HG02981 (cell line): ENCODE measurements at regions not wholly inside any gene's neighbourhood (a gene's known extent, or its start where the extent isn't known, plus 50 kb on each side); places are given as distances from the start of the nearest gene placed in this dataset.

ENCODE experiments used
- ATAC-seq: cut with Tn5 transposase; IDR thresholded peaks from one replicate; pipeline ENCODE4 v1.9.1; 2021; ENCODE audit warnings: mild to moderate bottlenecking, moderate library complexity; ENCODE audit not compliant: unreplicated experiment

GRCh38 chr7:41808541-41808940, 105.7 kb upstream of the INHBA start:
- no peak for ATAC-seq

- ATAC-seq = no peak
Measured at GRCh38 chr7:41803569-41803968, 100.7 kb upstream of the INHBA start.

- no peak for ATAC-seq
Measured at GRCh38 chr7:41796331-41796730, 93.4 kb upstream of the INHBA start.

- no peak for ATAC-seq
Measured at GRCh38 chr7:41795276-41795833, 92.5 kb upstream of the INHBA start.

GRCh38 chr7:41793556-41793955, 90.7 kb upstream of the INHBA start:
- no peak for ATAC-seq

GRCh38 chr7:41792120-41792519, 89.2 kb upstream of the INHBA start:
- ATAC-seq = no peak

GRCh38 chr7:41788556-41788955, 85.7 kb upstream of the INHBA start:
- ATAC-seq = no peak

GRCh38 chr7:41787651-41788350, 84.9 kb upstream of the INHBA start:
- no peak for ATAC-seq

GRCh38 chr7:41786944-41787343, 84.1 kb upstream of the INHBA start:
- ATAC-seq = no peak

GRCh38 chr7:41786404-41786803, 83.5 kb upstream of the INHBA start:
- ATAC-seq = no peak

GRCh38 chr7:41785840-41786239, 83.0 kb upstream of the INHBA start:
- ATAC-seq = no peak

- ATAC-seq = no peak
Measured at GRCh38 chr7:41785265-41785664, 82.4 kb upstream of the INHBA start.

GRCh38 chr7:41779918-41780317, 77.0 kb upstream of the INHBA start:
- no peak for ATAC-seq

GRCh38 chr7:41777894-41778596, 75.2 kb upstream of the INHBA start:
- no peak for ATAC-seq

- ATAC-seq = no peak
Measured at GRCh38 chr7:41774966-41775365, 72.1 kb upstream of the INHBA start.

GRCh38 chr7:41773756-41774155, 70.9 kb upstream of the INHBA start:
- ATAC-seq = no peak

- no peak for ATAC-seq
Measured at GRCh38 chr7:41771717-41772116, 68.8 kb upstream of the INHBA start.

GRCh38 chr7:41769162-41769561, 66.3 kb upstream of the INHBA start:
- no peak for ATAC-seq

- no peak for ATAC-seq
Measured at GRCh38 chr7:41763626-41764025, 60.7 kb upstream of the INHBA start.

- ATAC-seq = no peak
Measured at GRCh38 chr7:41762641-41763040, 59.8 kb upstream of the INHBA start.

GRCh38 chr7:41760293-41760692, 57.4 kb upstream of the INHBA start:
- no peak for ATAC-seq

GRCh38 chr7:41758321-41758720, 55.4 kb upstream of the INHBA start:
- ATAC-seq = no peak
